HepG2 (cell line): ENCODE measurements at regions not wholly inside any gene's neighbourhood (a gene's known extent, or its start where the extent isn't known, plus 50 kb on each side); places are given as distances from the start of the nearest gene placed in this dataset.

ENCODE experiments used
- ATF2 ChIP-seq: sonication (generic); formaldehyde crosslinking; IDR thresholded peaks from 2 replicates; pipeline ENCODE4 v1.4.0; 2020; ENCODE audit warnings: missing genetic modification reagents
- BRF2 ChIP-seq: sonication (generic); formaldehyde crosslinking; IDR thresholded peaks from 2 replicates; pipeline ENCODE4 v1.8.1; 2022; ENCODE audit warnings: mild to moderate bottlenecking, missing genetic modification reagents
- CCAR2 ChIP-seq: fragments of 200-400 bp; formaldehyde crosslinking; optimal IDR thresholded peaks from 2 replicates; pipeline ENCODE3; 2018; ENCODE audit warnings: low read depth, mild to moderate bottlenecking, low read length, moderate library complexity
- GABPB1 ChIP-seq: IDR thresholded peaks from 2 replicates; pipeline ENCODE4 v1.6.1; 2016; ENCODE audit warnings: mild to moderate bottlenecking, missing genetic modification reagents, moderate library complexity, missing compliant biosample characterization
- TCF12 ChIP-seq, 2 experiments: fragments of 450-650 bp in 1 of 2; sonication (generic) in 1 of 2; formaldehyde crosslinking in 1 of 2; IDR thresholded peaks; 2 replicates each; pipeline versions ENCODE4 v1.6.1 to v1.8.0; 2017 to 2022; ENCODE audit warnings: antibody characterized with exemption in 1 of 2, mild to moderate bottlenecking in 1 of 2, missing genetic modification reagents in 1 of 2, moderate library complexity in 1 of 2

GRCh38 chr5:127235136-127235535, 55.5 kb upstream of the MEGF10 start:
- no peak for TF ChIP-seq GABPB1 (CRISPR knock-in tag)
- TF ChIP-seq CCAR2: no peak
- no peak for TF ChIP-seq TCF12 (IDR thresholded peaks at IDR 0.05)
- TF ChIP-seq TCF12 (CRISPR knock-in tag; IDR thresholded peaks at IDR 0.05): no peak
- TF ChIP-seq ATF2 (CRISPR knock-in tag): no peak
- TF ChIP-seq BRF2: no peak
